ENCODE measurements at regions not wholly inside any gene's neighbourhood (a gene's known extent, or its start where the extent isn't known, plus 50 kb on each side); places are given as distances from the start of the nearest gene placed in this dataset.
A peak's percentile ranks its signal among the peaks of the same experiment; 100 is the strongest.

- FAIRE-seq: no peak
- TF ChIP-seq CTCF (IDR thresholded peaks at IDR 0.05; ENCODE audit: insufficient read depth, low read depth, low read length) (no peak), EZH2 (IDR thresholded peaks at IDR 0.05; ENCODE audit: insufficient read depth, low read length) (no peak)
- Histone ChIP-seq H3K79me2 (ENCODE audit: insufficient read depth, low read length) (no peaks in the 10 kb centered on the region), H3K4me3 (ENCODE audit: insufficient read depth, low read depth, low read length) (no peak overlapping the region), H3K9ac (ENCODE audit: low read length) (no peak overlapping the region), H3K4me2 (ENCODE audit: low read length) (no peak overlapping the region), H3K36me3 (ENCODE audit: insufficient read depth, low read length) (no peaks in the 10 kb centered on the region), H2AFZ (ENCODE audit: low read depth, low read length) (no peak overlapping the region), H3K4me1 (ENCODE audit: insufficient read depth, low read length) (no peaks in the 10 kb centered on the region), H4K20me1 (ENCODE audit: insufficient read depth, low read length) (no peaks in the 10 kb centered on the region), H3K9me3 (ENCODE audit: insufficient read depth, low read depth, low read length) (no peaks in the 10 kb centered on the region), H3K27me3 (ENCODE audit: insufficient read depth, low read length) (no peaks in the 10 kb centered on the region), H3K27ac (ENCODE audit: low read depth, low read length) (no peak overlapping the region)
- Mint-ChIP-seq H3K4me3 (ENCODE audit: unreplicated experiment) (no peak overlapping the region), H3K27ac (ENCODE audit: unreplicated experiment) (no peak overlapping the region), H3K4me1 (ENCODE audit: low read depth, unreplicated experiment) (no peaks in the 10 kb centered on the region), H3K9me3 (ENCODE audit: unreplicated experiment) (no peaks in the 10 kb centered on the region), H3K36me3 (ENCODE audit: low read depth, unreplicated experiment) (no peaks in the 10 kb centered on the region), H3K27me3 (ENCODE audit: low read depth, unreplicated experiment) (peaks cover 4% of the 10 kb centered on the region)
- DNase-seq (ENCODE audit: low read depth): peak; percentile 10
Observed at GRCh38 chr3:73270839-73271483, 209.5 kb downstream of the EBLN2 start.

- Histone ChIP-seq H3K27ac (ENCODE audit: low read depth, low read length) (no peak overlapping the region), H3K36me3 (ENCODE audit: insufficient read depth, low read length) (no peaks in the 10 kb centered on the region), H3K27me3 (ENCODE audit: insufficient read depth, low read length) (no peaks in the 10 kb centered on the region), H3K4me3 (ENCODE audit: insufficient read depth, low read depth, low read length) (no peak overlapping the region), H3K9me3 (ENCODE audit: insufficient read depth, low read depth, low read length) (no peaks in the 10 kb centered on the region), H4K20me1 (ENCODE audit: insufficient read depth, low read length) (no peaks in the 10 kb centered on the region), H3K9ac (ENCODE audit: low read length) (no peak overlapping the region), H3K79me2 (ENCODE audit: insufficient read depth, low read length) (no peaks in the 10 kb centered on the region), H2AFZ (ENCODE audit: low read depth, low read length) (no peak overlapping the region), H3K4me1 (ENCODE audit: insufficient read depth, low read length) (no peaks in the 10 kb centered on the region), H3K4me2 (ENCODE audit: low read length) (no peak overlapping the region)
- Mint-ChIP-seq H3K4me1 (ENCODE audit: low read depth, unreplicated experiment) (no peaks in the 10 kb centered on the region), H3K27ac (ENCODE audit: unreplicated experiment) (no peak overlapping the region), H3K4me3 (ENCODE audit: unreplicated experiment) (no peak overlapping the region), H3K36me3 (ENCODE audit: low read depth, unreplicated experiment) (no peaks in the 10 kb centered on the region), H3K27me3 (ENCODE audit: low read depth, unreplicated experiment) (peaks cover 4% of the 10 kb centered on the region), H3K9me3 (ENCODE audit: unreplicated experiment) (no peaks in the 10 kb centered on the region)
- no peak for FAIRE-seq
- no peak for DNase-seq (ENCODE audit: low read depth)
- TF ChIP-seq EZH2 (IDR thresholded peaks at IDR 0.05; ENCODE audit: insufficient read depth, low read length) (no peak), CTCF (IDR thresholded peaks at IDR 0.05; ENCODE audit: insufficient read depth, low read depth, low read length) (no peak)
Observed at GRCh38 chr3:73273341-73273740, 211.9 kb downstream of the EBLN2 start.

GRCh38 chr3:73280746-73281145 lies 219.3 kb downstream of the EBLN2 start:
- Histone ChIP-seq H3K4me1 (ENCODE audit: insufficient read depth, low read length) (no peaks in the 10 kb centered on the region), H3K27ac (ENCODE audit: low read depth, low read length) (no peak overlapping the region), H3K9me3 (ENCODE audit: insufficient read depth, low read depth, low read length) (no peaks in the 10 kb centered on the region), H3K27me3 (ENCODE audit: insufficient read depth, low read length) (no peaks in the 10 kb centered on the region), H3K4me2 (ENCODE audit: low read length) (no peak overlapping the region), H3K4me3 (ENCODE audit: insufficient read depth, low read depth, low read length) (no peak overlapping the region), H3K79me2 (ENCODE audit: insufficient read depth, low read length) (no peaks in the 10 kb centered on the region), H4K20me1 (ENCODE audit: insufficient read depth, low read length) (no peaks in the 10 kb centered on the region), H2AFZ (ENCODE audit: low read depth, low read length) (no peak overlapping the region), H3K9ac (ENCODE audit: low read length) (no peak overlapping the region), H3K36me3 (ENCODE audit: insufficient read depth, low read length) (no peaks in the 10 kb centered on the region)
- H3K27me3 Mint-ChIP-seq (ENCODE audit: low read depth, unreplicated experiment): peaks cover 4% of the 10 kb centered on the region
- DNase-seq (ENCODE audit: low read depth): no peak
- H3K27ac Mint-ChIP-seq (ENCODE audit: unreplicated experiment): no peak overlapping the region
- no peaks in the 10 kb centered on the region for H3K9me3 Mint-ChIP-seq (ENCODE audit: unreplicated experiment)
- FAIRE-seq: no peak
- H3K4me1 Mint-ChIP-seq (ENCODE audit: low read depth, unreplicated experiment): no peaks in the 10 kb centered on the region
- H3K4me3 Mint-ChIP-seq (ENCODE audit: unreplicated experiment): no peak overlapping the region
- TF ChIP-seq EZH2 (IDR thresholded peaks at IDR 0.05; ENCODE audit: insufficient read depth, low read length): no peak
- TF ChIP-seq CTCF (IDR thresholded peaks at IDR 0.05; ENCODE audit: insufficient read depth, low read depth, low read length): no peak
- H3K36me3 Mint-ChIP-seq (ENCODE audit: low read depth, unreplicated experiment): no peaks in the 10 kb centered on the region
